Activated CD8-positive, alpha-beta T cell treated with anti-CD3 and anti-CD28 coated beads for 36 hours (primary cell): ENCODE measurements at regions not wholly inside any gene's neighbourhood (a gene's known extent, or its start where the extent isn't known, plus 50 kb on each side); places are given as distances from the start of the nearest gene placed in this dataset.

Experiments used
- ATAC-seq: fragments of 200-7000 bp; cut with Tn5 transposase; one replicate; pipeline ENCODE4 v1.10.0; 2021; ENCODE audit warnings: mild to moderate bottlenecking, moderate library complexity
- CTCF ChIA-PET: fragments of 350-600 bp; sonication (Branson Sonifier 250); formaldehyde crosslinking; loops from one replicate; lab custom pipeline; 2021; ENCODE audit warnings: antibody characterized with exemption; lab: Charles Lee
- POLR2A ChIA-PET: fragments of 350-600 bp; sonication (Branson Sonifier 250); formaldehyde crosslinking; loops from one replicate; lab custom pipeline; 2021; ENCODE audit warnings: antibody characterized with exemption; lab: Charles Lee
- DNase-seq: peaks from one replicate; pipeline ENCODE4 v3.0.0-alpha.2; 2020
- H3K27ac Mint-ChIP-seq: one replicate; pipeline ENCODE4 v1.8.0; 2021; ENCODE audit warnings: mild to moderate bottlenecking, mixed read lengths
- H3K27me3 Mint-ChIP-seq: one replicate; pipeline ENCODE4 v1.8.0; 2021; ENCODE audit warnings: mixed read lengths
- H3K36me3 Mint-ChIP-seq: one replicate; pipeline ENCODE4 v1.8.0; 2021; ENCODE audit warnings: low read depth, mixed read lengths
- H3K4me1 Mint-ChIP-seq: one replicate; pipeline ENCODE4 v1.8.0; 2021; ENCODE audit warnings: low read depth, mixed read lengths
- H3K4me3 Mint-ChIP-seq: one replicate; pipeline ENCODE4 v1.8.0; 2021; ENCODE audit warnings: mild to moderate bottlenecking, moderate library complexity, mixed read lengths
- H3K9me3 Mint-ChIP-seq: one replicate; pipeline ENCODE4 v1.8.0; 2021; ENCODE audit warnings: mixed read lengths
- intact Hi-C: fragments of 100-400 bp; cut with micrococcal nuclease; formaldehyde crosslinking; loops from one replicate; pipeline ENCODE4 v1.10.0; 2022
- TF ChIP-seq, protein P1 (sequence below): fragments of 200-600 bp; IDR thresholded peaks from one replicate; pipeline ENCODE4 v1.8.0; 2022; ENCODE audit warnings: antibody characterized with exemption, mild to moderate bottlenecking

DNA sequence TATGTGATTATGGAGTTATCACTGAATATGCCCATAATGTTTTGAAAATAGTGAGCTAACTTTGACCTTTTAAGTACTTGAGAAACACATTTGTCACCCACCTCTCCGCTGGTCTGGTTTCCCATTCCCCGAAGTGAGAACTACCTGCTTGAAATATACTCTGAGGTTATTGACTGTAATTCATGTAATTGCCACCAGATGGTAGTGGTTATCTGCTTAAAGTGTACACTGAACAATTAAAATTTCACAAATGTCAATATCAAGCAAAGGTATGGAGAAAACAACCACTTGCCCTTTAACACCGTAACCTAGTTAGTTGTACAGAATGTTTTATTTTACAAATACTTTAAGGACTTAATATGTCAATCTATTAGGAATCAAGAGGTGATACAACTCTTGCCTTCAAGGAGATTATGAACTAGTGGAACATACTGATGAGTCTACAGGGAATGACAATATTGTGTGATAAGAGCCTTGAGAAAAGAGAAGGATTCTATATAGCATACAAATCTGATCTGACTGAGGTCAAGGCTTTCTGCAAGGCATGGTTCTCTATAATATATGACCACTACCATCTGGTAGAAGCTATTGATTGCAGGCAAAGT lies 316.8 kb upstream of the KCNH7 start:
- Mint-ChIP-seq H3K36me3 (no peaks in the 10 kb centered on the region), H3K9me3 (no peaks in the 10 kb centered on the region), H3K4me1 (no peaks in the 10 kb centered on the region), H3K4me3 (no peak overlapping the region), H3K27ac (no peak overlapping the region), H3K27me3 (no peaks in the 10 kb centered on the region)
- ATAC-seq (no peak), DNase-seq (peak; percentile 1)
- TF ChIP-seq, protein P1, sequence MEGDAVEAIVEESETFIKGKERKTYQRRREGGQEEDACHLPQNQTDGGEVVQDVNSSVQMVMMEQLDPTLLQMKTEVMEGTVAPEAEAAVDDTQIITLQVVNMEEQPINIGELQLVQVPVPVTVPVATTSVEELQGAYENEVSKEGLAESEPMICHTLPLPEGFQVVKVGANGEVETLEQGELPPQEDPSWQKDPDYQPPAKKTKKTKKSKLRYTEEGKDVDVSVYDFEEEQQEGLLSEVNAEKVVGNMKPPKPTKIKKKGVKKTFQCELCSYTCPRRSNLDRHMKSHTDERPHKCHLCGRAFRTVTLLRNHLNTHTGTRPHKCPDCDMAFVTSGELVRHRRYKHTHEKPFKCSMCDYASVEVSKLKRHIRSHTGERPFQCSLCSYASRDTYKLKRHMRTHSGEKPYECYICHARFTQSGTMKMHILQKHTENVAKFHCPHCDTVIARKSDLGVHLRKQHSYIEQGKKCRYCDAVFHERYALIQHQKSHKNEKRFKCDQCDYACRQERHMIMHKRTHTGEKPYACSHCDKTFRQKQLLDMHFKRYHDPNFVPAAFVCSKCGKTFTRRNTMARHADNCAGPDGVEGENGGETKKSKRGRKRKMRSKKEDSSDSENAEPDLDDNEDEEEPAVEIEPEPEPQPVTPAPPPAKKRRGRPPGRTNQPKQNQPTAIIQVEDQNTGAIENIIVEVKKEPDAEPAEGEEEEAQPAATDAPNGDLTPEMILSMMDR: no peak
- ChIA-PET POLR2A (no interaction called here), CTCF (interaction anchor here (0.6 to 1.5 kb wide), 3 partner anchors 12 to 28 kb away, joined by 3 to 4 read pairs (median 3); no protein-coding TSS in a partner anchor)
- intact Hi-C loops: no loop called here

DNA sequence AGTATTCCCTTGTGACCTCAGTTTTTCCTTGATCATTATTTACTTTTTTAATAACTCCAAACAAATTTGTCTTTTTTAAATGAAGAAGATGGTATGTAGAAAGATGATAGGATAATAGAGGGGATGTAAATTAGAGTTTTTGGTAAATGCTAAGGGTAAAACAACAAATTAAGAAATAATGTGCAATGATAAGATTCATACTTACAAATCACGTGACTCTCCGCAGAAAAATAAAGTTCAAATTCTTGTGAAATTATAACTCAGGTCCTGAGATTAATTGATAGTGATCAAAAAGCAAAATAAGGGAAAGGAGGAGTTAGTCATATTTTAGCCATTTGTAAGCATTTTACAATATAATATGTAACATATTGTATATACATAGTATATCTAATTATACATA lies 304.1 kb upstream of the KCNH7 start:
- H3K27ac Mint-ChIP-seq: no peak overlapping the region
- CTCF ChIA-PET: no interaction called here
- intact Hi-C loops: loop anchor here (10.0 kb wide), 1 partner anchor 248 kb away; no protein-coding TSS in a partner anchor

DNA sequence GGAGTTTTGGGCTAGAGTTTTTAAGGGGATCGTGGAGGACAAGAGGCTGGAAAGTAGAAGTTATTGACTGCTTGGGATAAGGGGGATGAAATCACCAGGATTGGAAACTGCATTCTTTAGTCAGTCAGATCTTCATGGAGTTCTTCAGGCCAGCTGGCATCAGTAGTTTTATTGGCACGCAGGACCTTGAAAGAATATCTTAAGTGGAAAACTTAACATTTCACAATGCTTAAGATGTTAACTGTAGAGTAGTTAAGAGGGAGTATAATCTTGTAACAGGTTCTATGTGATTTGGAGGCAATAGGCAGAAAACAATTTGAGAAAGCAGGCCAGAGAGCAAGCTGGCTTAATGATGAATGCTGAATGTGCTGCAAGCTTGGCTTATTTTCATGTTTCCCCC lies 300.4 kb upstream of the KCNH7 start:
- no peak for ATAC-seq
- Mint-ChIP-seq H3K27me3 (no peaks in the 10 kb centered on the region), H3K27ac (no peak overlapping the region), H3K36me3 (no peaks in the 10 kb centered on the region), H3K9me3 (peaks cover 4% of the 10 kb centered on the region), H3K4me1 (no peaks in the 10 kb centered on the region), H3K4me3 (no peak overlapping the region)
- ChIA-PET POLR2A (no interaction called here), CTCF (no interaction called here)
- DNase-seq: no peak
- TF ChIP-seq, protein P1: no peak
- intact Hi-C loops: no loop called here

More for the DNA sequence above, 304.1 kb upstream of the KCNH7 start:
- POLR2A ChIA-PET: no interaction called here
- no peaks in the 10 kb centered on the region for H3K4me1 Mint-ChIP-seq
- H3K9me3 Mint-ChIP-seq: peaks cover 10% of the 10 kb centered on the region
- DNase-seq: no peak
- H3K36me3 Mint-ChIP-seq: no peaks in the 10 kb centered on the region
- ATAC-seq: no peak
- no peaks in the 10 kb centered on the region for H3K27me3 Mint-ChIP-seq
- TF ChIP-seq, protein P1: no peak
- no peak overlapping the region for H3K4me3 Mint-ChIP-seq

DNA sequence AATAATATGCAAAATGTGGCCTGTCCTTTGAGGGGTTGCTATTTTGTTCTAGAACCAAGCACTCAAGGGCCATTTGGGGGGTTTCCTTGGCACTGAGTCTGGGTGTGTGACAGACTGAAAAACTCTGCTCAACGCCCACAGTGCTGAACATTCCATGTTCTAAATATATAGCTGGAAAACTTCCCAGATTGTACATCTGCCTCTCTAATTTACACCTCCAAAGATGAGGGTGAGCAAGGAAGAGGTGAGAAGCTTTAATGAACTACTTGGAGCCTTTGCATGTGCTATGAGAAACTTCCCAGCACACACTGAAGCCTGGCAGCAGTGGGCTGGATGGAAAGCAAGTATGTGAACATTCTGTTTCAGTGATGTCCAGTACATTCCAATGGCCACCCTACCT lies 296.7 kb upstream of the KCNH7 start:
- TF ChIP-seq, protein P1: no peak
- no peak for DNase-seq
- no peak overlapping the region for H3K4me3 Mint-ChIP-seq
- intact Hi-C loops: no loop called here
- peaks cover 4% of the 10 kb centered on the region for H3K9me3 Mint-ChIP-seq
- H3K36me3 Mint-ChIP-seq: no peaks in the 10 kb centered on the region
- POLR2A ChIA-PET: no interaction called here
- H3K27me3 Mint-ChIP-seq: no peaks in the 10 kb centered on the region
- no peaks in the 10 kb centered on the region for H3K4me1 Mint-ChIP-seq
- no peak for ATAC-seq
- H3K27ac Mint-ChIP-seq: no peak overlapping the region
- CTCF ChIA-PET: no interaction called here

DNA sequence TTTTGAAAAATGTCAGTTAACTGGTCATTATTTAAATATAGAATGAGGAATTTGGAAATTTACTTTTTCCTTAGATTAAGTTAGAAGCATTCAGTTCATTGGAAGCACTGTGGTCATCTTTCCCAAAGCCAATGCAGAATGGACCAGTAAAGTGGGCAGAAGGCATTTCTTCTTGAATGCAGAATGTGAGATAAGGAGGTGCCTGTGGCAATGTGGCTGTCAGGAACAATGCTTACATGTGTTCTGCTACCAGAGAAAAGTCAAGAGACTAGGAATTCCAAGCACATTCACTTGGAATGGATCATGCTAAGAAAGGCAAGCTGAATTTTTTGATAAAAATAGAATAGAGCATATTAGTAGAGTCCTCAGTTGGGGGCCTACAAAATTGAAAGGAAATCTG lies 295.0 kb upstream of the KCNH7 start:
- ATAC-seq: no peak
- TF ChIP-seq, protein P1: no peak
- Mint-ChIP-seq H3K4me1 (no peaks in the 10 kb centered on the region), H3K36me3 (no peaks in the 10 kb centered on the region), H3K4me3 (no peak overlapping the region), H3K27ac (no peak overlapping the region), H3K27me3 (no peaks in the 10 kb centered on the region), H3K9me3 (peaks cover under 1% of the 10 kb centered on the region)
- ChIA-PET CTCF (interaction anchor here (1.5 kb wide), 1 partner anchor 36 kb away, joined by 3 read pairs; no protein-coding TSS in a partner anchor), POLR2A (no interaction called here)
- intact Hi-C loops: no loop called here
- no peak for DNase-seq
